Epithelial cell of esophagus (primary cell): ENCODE measurements at regions not wholly inside any gene's neighbourhood (a gene's known extent, or its start where the extent isn't known, plus 50 kb on each side); places are given as distances from the start of the nearest gene placed in this dataset.

Experiments
- DNase-seq: peaks from one replicate; pipeline ENCODE4 v3.0.0; 2010; ENCODE audit warnings: low read depth
- H3K4me3 ChIP-seq: 2 replicates; pipeline ENCODE4 v1.5.1; 2011; ENCODE audit warnings: mild to moderate bottlenecking, low read length, control low read depth
- TF ChIP-seq, protein P1 (sequence below): IDR thresholded peaks from 2 replicates; pipeline ENCODE4 v1.5.1; 2011; ENCODE audit warnings: low read depth, mild to moderate bottlenecking, low read length, control low read depth, inconsistent platforms; ENCODE audit not compliant: insufficient read depth; ENCODE audit errors: missing control alignments

DNA sequence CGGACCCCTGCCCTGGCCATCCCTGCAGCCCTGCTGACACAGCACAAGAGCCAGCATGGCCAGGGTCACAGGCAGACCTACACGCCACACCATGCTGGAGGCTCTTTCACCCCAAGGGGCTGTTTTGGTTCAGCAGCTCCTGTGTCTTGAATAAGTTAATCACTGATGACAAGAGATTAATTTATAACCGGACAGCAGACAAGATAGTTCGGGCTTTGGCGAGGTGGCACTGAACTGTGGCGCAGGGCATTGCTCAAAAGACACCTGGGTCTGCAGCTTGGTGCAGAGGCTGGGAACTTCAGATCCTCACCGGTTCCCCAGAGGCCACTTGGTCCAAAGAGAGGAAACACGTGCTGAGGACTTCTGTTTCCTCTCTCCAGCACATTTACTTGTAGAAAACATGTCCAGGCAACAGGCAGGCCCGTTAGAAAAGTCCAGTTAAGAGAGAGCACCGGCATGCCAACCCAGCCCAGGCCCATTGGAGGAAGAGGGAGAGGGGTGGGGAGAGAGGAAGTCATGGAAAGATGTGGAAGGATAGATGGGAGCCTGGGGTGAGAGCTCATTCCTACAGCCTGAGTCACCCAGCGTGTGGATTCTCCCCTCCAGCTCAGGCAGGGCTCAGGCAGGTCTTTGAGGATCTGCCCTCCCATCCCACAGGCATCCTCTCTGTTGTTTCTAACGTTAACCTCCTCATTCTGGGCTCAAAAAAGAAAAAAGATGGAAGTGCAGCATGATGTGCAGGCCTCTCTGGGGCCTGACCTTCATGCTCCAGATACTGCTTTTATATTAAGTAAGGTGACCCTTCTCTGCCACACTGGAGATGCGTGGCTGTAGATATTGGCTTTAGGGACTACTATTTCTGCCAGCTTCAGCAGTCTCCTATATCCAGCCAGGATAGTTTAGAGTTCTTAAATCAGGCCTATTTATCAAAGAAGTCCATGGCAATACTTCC is 80.0 kb upstream of the HNF1B start:
- DNase-seq: peak; percentile 94
- TF ChIP-seq, protein P1, sequence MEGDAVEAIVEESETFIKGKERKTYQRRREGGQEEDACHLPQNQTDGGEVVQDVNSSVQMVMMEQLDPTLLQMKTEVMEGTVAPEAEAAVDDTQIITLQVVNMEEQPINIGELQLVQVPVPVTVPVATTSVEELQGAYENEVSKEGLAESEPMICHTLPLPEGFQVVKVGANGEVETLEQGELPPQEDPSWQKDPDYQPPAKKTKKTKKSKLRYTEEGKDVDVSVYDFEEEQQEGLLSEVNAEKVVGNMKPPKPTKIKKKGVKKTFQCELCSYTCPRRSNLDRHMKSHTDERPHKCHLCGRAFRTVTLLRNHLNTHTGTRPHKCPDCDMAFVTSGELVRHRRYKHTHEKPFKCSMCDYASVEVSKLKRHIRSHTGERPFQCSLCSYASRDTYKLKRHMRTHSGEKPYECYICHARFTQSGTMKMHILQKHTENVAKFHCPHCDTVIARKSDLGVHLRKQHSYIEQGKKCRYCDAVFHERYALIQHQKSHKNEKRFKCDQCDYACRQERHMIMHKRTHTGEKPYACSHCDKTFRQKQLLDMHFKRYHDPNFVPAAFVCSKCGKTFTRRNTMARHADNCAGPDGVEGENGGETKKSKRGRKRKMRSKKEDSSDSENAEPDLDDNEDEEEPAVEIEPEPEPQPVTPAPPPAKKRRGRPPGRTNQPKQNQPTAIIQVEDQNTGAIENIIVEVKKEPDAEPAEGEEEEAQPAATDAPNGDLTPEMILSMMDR: no peak
- H3K4me3 ChIP-seq: no peak overlapping the region

DNA sequence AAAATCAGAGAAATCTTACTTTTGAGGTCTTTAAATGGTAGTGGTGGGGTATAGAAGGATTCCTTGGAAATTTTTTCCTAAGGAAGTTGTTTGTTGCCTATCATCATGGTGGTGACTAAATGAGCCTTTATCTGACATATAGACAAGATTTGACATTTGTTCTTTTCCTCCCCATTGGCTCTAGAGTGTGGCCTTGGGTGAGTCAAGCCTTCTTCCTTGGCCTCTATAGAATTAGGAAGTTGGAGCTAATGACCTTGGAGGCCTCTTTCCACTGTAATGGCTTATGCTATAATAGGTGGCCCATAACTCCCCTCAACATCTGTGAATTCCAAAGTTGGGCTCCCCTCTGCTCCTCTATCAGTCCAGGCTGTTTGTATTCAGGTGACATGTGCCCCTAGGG is 79.1 kb upstream of the HNF1B start:
- H3K4me3 ChIP-seq: no peak overlapping the region
- TF ChIP-seq, protein P1: no peak
- DNase-seq: no peak

DNA sequence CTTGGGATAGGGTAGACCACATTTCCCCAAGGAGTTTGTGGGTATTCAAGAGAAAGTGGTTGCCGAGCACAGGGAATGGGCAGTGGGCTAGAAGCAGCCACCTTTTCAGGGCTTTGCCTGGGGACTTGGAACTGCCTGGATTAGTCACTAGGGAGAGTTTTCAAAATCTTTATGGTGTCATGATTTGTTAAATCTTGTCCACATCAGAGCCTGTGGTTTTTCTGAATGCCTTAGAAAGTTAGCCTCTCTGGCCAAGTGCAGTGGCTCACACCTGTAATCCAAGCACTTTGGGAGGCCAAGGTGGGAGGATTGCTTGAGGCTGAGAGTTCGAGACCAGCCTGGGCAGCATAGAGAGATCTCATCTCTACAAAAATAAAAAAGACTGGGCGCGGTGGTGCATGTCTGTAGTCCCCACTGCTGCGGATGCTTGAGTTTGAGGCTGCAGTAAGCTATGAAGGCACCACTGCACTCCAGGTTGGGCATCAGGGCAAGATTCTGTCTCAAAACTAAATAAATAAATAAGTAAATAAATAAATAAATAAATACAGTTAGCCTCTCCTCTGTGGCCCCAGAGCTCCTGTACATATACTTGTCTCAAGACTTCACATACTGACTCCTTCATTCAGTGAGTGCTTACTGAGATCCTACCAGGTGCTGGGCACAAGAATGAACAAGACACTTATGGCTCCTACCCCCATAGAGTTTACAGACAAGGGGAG is 76.3 kb upstream of the HNF1B start:
- TF ChIP-seq, protein P1: no peak
- DNase-seq: peak; percentile 60
- H3K4me3 ChIP-seq: no peak overlapping the region

DNA sequence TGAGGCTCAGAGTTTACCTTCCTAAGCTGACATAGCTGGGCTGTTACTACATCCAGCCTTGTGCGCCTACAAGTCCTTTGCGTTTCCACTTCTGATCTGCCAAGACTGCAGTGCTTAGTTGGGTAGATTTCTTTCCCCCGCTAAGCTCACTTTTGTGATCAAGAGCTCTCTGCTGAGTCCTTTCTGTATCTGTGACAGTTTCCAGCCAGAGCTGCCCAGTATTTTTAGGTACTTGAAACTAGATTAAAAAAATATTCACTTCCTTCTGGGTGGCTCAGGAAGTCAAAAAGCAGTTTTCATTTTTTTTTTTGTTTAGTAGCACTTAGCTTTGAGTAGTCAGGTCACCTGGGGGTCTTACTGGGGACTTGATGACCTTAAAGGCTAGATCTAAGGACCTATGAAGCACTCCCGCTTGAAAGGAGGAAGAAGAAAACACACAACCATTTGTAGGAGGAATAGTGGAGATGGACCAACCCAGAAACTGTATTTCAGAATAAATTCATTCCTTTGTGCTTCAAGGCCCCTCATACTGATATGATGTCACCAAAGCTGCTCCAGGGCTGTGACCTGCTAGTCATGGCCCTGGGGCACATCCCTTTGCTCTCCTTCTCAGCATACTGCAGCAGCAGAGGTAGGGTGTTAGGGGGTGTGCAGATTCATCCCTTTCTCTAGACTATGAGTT is 75.6 kb upstream of the HNF1B start:
- no peak overlapping the region for H3K4me3 ChIP-seq
- TF ChIP-seq, protein P1: no peak
- DNase-seq: no peak

DNA sequence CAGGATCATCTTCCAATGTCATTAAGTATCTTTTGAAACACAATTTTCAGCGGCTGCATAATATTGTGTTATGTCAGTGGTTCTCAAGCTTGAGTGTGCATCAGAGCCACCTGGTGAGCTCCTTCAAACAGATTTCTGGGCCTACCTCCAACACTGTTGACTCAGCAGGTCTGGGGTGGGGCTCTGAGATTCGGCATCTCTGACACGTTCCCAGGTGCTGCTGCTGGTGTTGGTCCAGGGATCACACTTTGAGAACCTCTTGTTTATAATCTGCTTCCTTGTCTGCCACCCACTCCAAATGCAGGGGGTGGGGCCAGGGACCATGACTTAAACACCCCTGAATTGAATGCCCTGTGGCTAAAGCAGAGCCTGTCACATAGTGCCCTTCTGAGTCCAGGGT is 73.8 kb upstream of the HNF1B start:
- peak; percentile 96 for DNase-seq
- TF ChIP-seq, protein P1: no peak
- no peak overlapping the region for H3K4me3 ChIP-seq

DNA sequence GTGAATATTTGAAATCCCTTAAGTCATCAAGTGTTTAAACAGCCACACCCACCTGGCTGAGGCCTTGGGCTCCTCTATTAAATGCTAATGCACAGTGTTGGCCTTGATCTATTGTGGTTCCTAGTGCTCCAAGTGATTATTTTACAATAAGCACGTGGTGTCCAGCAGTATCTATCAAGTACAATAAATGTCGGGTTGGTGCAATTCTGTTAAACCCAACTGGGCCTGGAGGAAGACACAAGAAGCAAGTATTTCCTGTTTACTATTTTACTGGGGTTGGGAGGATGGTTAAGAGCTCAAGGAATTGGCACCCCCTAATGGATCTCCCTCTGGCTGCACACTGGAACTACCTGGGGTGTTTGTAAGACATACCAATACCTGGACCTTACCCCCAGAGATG is 72.1 kb upstream of the HNF1B start:
- TF ChIP-seq, protein P1: no peak
- no peak for DNase-seq
- H3K4me3 ChIP-seq: no peak overlapping the region
